GM10248 (cell line): ENCODE measurements at regions not wholly inside any gene's neighbourhood (a gene's known extent, or its start where the extent isn't known, plus 50 kb on each side); places are given as distances from the start of the nearest gene placed in this dataset.

ENCODE experiments used
- CTCF ChIA-PET: fragments of 300-600 bp; sonication (Branson Sonifier 250); formaldehyde crosslinking; extraction: SDS; loops from one replicate; lab custom pipeline; 2021; ENCODE audit warnings: antibody characterized with exemption; lab: Yijun Ruan, JAX
- POLR2A ChIA-PET: fragments of 350-650 bp; sonication (Branson Sonifier 250); formaldehyde crosslinking; extraction: SDS; loops from one replicate; lab custom pipeline; 2020; ENCODE audit warnings: antibody characterized with exemption; lab: Yijun Ruan, JAX
- DNase-seq: peaks from one replicate; pipeline ENCODE4 v3.0.0; 2012; ENCODE audit errors: extremely low spot score
- CTCF ChIP-seq: IDR thresholded peaks from 2 replicates; pipeline ENCODE4 v1.5.1; 2012; ENCODE audit warnings: mild to moderate bottlenecking, low read depth; ENCODE audit errors: extremely low read depth, missing control alignments, control extremely low read depth

DNA sequence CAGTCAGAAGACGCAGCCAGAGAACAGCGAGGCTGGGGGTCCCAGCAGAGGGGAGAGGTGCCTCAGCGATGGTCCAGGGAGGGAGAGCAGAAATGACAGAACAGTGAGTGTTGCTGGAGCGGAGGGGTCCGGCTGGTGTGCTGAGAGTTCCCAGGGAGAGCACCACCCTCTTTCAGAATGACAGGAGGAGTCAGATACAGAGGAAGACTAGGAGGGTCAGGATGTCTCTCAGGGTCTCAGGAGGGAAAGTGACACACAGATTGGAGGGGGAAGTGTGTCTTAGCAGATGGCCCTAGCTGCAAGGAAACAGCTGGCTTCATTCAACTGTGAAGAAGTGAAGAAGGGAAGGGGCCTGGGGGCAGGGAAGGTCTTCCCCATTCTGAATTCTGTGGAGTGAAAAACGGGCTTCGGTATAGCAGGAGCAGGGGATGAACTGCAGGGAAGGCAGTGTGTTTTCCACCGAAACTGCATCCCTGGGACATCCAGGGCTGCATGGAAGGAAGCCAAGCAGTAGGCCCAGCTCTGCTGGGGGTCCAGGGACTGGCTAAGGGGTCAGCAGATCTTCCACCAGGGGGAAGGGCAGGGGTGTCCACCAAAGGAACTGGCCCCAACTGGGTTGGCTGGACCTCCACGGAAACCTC is 90.0 kb upstream of the OTOS start:
- TF ChIP-seq CTCF: no peak
- CTCF ChIA-PET: no interaction called here
- POLR2A ChIA-PET: no interaction called here
- DNase-seq: no peak

DNA sequence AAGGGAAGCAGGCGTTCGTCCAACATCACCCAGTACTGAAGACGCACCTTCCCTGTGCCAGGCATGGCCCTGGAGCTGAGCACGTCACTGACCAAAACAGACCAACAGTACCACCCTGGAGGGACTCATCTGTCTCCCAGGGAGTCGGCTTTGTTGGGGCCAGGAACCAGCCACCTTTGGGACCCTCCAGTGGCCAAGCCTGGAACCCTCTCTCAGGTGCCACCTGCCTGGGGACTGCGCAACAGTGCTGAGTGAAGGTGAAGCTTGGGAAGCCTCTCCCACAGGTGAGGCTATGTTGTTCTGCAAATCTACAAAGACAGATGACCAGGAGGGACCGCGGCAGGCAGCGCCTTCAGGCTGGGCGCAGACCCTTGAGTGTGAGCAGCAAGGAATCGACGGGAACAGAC is 91.4 kb upstream of the OTOS start:
- ChIA-PET POLR2A (no interaction called here), CTCF (interaction anchor here (0.7 to 1.9 kb wide), 3 partner anchors 10 to 511 kb away, joined by 3 to 8 read pairs (median 6); no protein-coding TSS in a partner anchor)
- no peak for DNase-seq
- TF ChIP-seq CTCF: no peak

GRCh38 chr2:240232264-240232915 is 91.9 kb upstream of the OTOS start:
- no peak for DNase-seq
- CTCF ChIA-PET: interaction anchor here (0.7 to 3.0 kb wide), 8 partner anchors 9 to 511 kb away, joined by 3 to 18 read pairs (median 6); no protein-coding TSS in a partner anchor
- peak; percentile 4 for TF ChIP-seq CTCF
- POLR2A ChIA-PET: no interaction called here

- CTCF ChIA-PET: interaction anchor here (0.8 to 3.0 kb wide), 7 partner anchors 8 to 263 kb away, joined by 3 to 18 read pairs (median 6); no protein-coding TSS in a partner anchor
- DNase-seq: peak; percentile 76
- POLR2A ChIA-PET: no interaction called here
- TF ChIP-seq CTCF: peak; percentile 66
These were observed 92.8 kb upstream of the OTOS start for GRCh38 chr2:240232961-240233884.

DNA sequence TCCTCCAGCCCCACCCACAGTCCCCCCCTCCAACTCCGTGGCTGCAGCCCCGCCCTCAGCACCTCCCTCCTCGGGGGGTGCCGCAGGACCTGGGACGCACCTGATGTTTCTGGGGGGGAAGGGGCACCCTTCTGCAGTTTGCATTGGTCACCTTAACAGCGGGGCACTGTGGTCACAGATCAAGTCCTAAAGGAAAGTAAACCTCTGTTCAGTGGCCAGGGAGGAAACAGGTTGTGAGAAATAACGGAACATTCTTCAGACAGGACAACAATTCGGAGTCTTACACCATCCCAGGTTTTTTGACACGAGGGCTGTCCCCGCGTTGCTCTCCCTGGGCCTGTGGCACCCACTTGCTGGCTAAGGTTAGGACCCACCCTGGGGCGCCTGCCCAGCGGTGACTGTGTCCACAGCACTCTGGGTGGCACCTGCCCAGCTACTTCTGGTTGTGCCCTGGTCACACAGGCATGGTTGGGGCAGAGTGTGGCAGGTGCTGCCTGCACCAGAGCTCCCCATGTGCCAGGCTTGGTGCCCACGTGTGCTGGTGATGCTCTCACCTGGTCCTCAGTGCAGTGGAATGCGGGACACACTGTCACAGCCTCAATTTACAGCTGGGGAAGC is 93.5 kb upstream of the OTOS start:
- DNase-seq: no peak
- ChIA-PET CTCF (interaction anchor here (3.0 kb wide), 1 partner anchor 205 kb away, joined by 18 read pairs; no protein-coding TSS in a partner anchor), POLR2A (no interaction called here)
- no peak for TF ChIP-seq CTCF
